ENCODE measurements at regions not wholly inside any gene's neighbourhood (a gene's known extent, or its start where the extent isn't known, plus 50 kb on each side); places are given as distances from the start of the nearest gene placed in this dataset.

GRCh38 chr22:48750282-48750681 is 1077.4 kb downstream of the BRD1 start:
- ATAC-seq (no peak), DNase-seq (peak in 1 of 4 donors; percentile 71)
- Histone ChIP-seq H3K27ac (no peak overlapping the region), H3K4me3 (no peak overlapping the region), H3K27me3 (peaks cover 0 to 3% of the 10 kb centered on the region in 2 donors), H3K9me3 (no peaks in the 10 kb centered on the region), H3K4me1 (no peaks in the 10 kb centered on the region), H3K36me3 (no peaks in the 10 kb centered on the region)
- intact Hi-C loops (cut with DNase I), result no loop called here
- no peak for TF ChIP-seq CTCF (IDR thresholded peaks at IDR 0.05)

- DNase-seq, result peak in 1 of 4 donors; percentile 73
- ATAC-seq, result no peak
- no peak overlapping the region for H3K27ac ChIP-seq
- H3K36me3 ChIP-seq, result no peaks in the 10 kb centered on the region
- no peaks in the 10 kb centered on the region for H3K9me3 ChIP-seq
- no peaks in the 10 kb centered on the region for H3K27me3 ChIP-seq
- H3K4me1 ChIP-seq, result no peaks in the 10 kb centered on the region
- intact Hi-C loops (cut with DNase I), result no loop called here
- no peak overlapping the region for H3K4me3 ChIP-seq
- TF ChIP-seq CTCF (IDR thresholded peaks at IDR 0.05), result no peak
Observed at GRCh38 chr22:48749555-48750227, 1078.0 kb downstream of the BRD1 start.

GRCh38 chr22:48748860-48749554 is 1078.7 kb downstream of the BRD1 start:
- H3K4me3 ChIP-seq, result no peak overlapping the region
- H3K36me3 ChIP-seq, result no peaks in the 10 kb centered on the region
- TF ChIP-seq CTCF (IDR thresholded peaks at IDR 0.05), result no peak
- ATAC-seq (no peak), DNase-seq (peak in 1 of 4 donors; percentile 53)
- no peak overlapping the region for H3K27ac ChIP-seq
- intact Hi-C loops (cut with DNase I), result no loop called here
- H3K27me3 ChIP-seq, result no peaks in the 10 kb centered on the region
- no peaks in the 10 kb centered on the region for H3K9me3 ChIP-seq
- no peaks in the 10 kb centered on the region for H3K4me1 ChIP-seq

- intact Hi-C loops (cut with DNase I), result no loop called here
- Histone ChIP-seq H3K4me1 (no peaks in the 10 kb centered on the region), H3K4me3 (no peak overlapping the region), H3K36me3 (no peaks in the 10 kb centered on the region), H3K9me3 (no peaks in the 10 kb centered on the region), H3K27ac (no peak overlapping the region), H3K27me3 (no peaks in the 10 kb centered on the region)
- TF ChIP-seq CTCF (IDR thresholded peaks at IDR 0.05), result no peak
- DNase-seq (peak in 1 of 4 donors; percentile 59), ATAC-seq (no peak)
Observed at GRCh38 chr22:48748113-48748859, 1079.4 kb downstream of the BRD1 start.

All from left lung (tissue), 4 donors.